ENCODE measurements at regions not wholly inside any gene's neighbourhood (a gene's known extent, or its start where the extent isn't known, plus 50 kb on each side); places are given as distances from the start of the nearest gene placed in this dataset.
A peak's percentile ranks its signal among the peaks of the same experiment; 100 is the strongest.

GRCh38 chr13:94778986-94779385 is 66.6 kb upstream of the SOX21 start:
- no peaks in the 10 kb centered on the region for H3K9me3 ChIP-seq (ENCODE audit: control insufficient read depth in 2 of 2, insufficient read depth in 1 of 2, low read length in 1 of 2)
- WGBS = 86% methylated on average over 5 of the region's 5 CpGs
- no peaks in the 10 kb centered on the region for H3K36me3 ChIP-seq (ENCODE audit: control insufficient read depth in 2 of 2, insufficient read depth in 2 of 2, low read length in 1 of 2)
- H3K27ac ChIP-seq (ENCODE audit: low read depth in 1 of 2, low read length in 1 of 2) = no peak overlapping the region
- no peaks in the 10 kb centered on the region for H3K4me1 ChIP-seq (ENCODE audit: control insufficient read depth in 2 of 2, insufficient read depth in 2 of 2, low read length in 2 of 2)
- DNase-seq (ENCODE audit: low read depth in 6 of 9, low spot score in 9 of 9) = no peak
- no peak overlapping the region for H3K4me3 ChIP-seq (ENCODE audit: low read length in 2 of 2)
- no peaks in the 10 kb centered on the region for H3K27me3 ChIP-seq (ENCODE audit: control insufficient read depth in 2 of 2, insufficient read depth in 1 of 2, low read length in 1 of 2)

DNA sequence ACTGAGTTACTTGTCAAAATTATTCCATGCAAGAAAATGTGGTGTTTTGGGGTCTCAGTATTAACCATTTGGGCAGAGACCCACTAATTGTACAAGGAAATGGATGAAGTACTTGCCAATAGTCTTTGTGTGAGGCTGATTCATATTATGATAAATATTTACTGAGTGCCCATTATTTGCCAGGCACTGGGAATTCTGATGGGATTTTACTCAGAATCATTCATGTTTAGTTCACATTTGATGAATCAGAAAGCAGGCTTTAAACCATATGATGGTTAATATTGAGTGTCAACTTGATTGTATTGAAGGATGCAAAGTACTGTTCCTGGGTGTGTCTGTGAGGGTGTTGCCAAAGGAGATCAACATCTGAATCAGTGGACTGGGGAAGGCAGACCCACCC is 66.2 kb upstream of the SOX21 start:
- H3K4me1 ChIP-seq (ENCODE audit: control insufficient read depth in 2 of 2, insufficient read depth in 2 of 2, low read length in 2 of 2) = no peaks in the 10 kb centered on the region
- no peak overlapping the region for H3K27ac ChIP-seq (ENCODE audit: low read depth in 1 of 2, low read length in 1 of 2)
- no peaks in the 10 kb centered on the region for H3K27me3 ChIP-seq (ENCODE audit: control insufficient read depth in 2 of 2, insufficient read depth in 1 of 2, low read length in 1 of 2)
- no peaks in the 10 kb centered on the region for H3K36me3 ChIP-seq (ENCODE audit: control insufficient read depth in 2 of 2, insufficient read depth in 2 of 2, low read length in 1 of 2)
- no peak overlapping the region for H3K4me3 ChIP-seq (ENCODE audit: low read length in 2 of 2)
- no peak for DNase-seq (ENCODE audit: low read depth in 6 of 9, low spot score in 9 of 9)
- H3K9me3 ChIP-seq (ENCODE audit: control insufficient read depth in 2 of 2, insufficient read depth in 1 of 2, low read length in 1 of 2) = no peaks in the 10 kb centered on the region

GRCh38 chr13:94776956-94777355 is 64.6 kb upstream of the SOX21 start:
- Histone ChIP-seq H3K27ac (ENCODE audit: low read depth in 1 of 2, low read length in 1 of 2) (no peak overlapping the region), H3K36me3 (ENCODE audit: control insufficient read depth in 2 of 2, insufficient read depth in 2 of 2, low read length in 1 of 2) (no peaks in the 10 kb centered on the region), H3K27me3 (ENCODE audit: control insufficient read depth in 2 of 2, insufficient read depth in 1 of 2, low read length in 1 of 2) (no peaks in the 10 kb centered on the region), H3K4me3 (ENCODE audit: low read length in 2 of 2) (no peak overlapping the region), H3K4me1 (ENCODE audit: control insufficient read depth in 2 of 2, insufficient read depth in 2 of 2, low read length in 2 of 2) (no peaks in the 10 kb centered on the region), H3K9me3 (ENCODE audit: control insufficient read depth in 2 of 2, insufficient read depth in 1 of 2, low read length in 1 of 2) (no peaks in the 10 kb centered on the region)
- 87% methylated on average over 1 of the region's 1 CpG for WGBS
- no peak for DNase-seq (ENCODE audit: low read depth in 6 of 9, low spot score in 9 of 9)

DNA sequence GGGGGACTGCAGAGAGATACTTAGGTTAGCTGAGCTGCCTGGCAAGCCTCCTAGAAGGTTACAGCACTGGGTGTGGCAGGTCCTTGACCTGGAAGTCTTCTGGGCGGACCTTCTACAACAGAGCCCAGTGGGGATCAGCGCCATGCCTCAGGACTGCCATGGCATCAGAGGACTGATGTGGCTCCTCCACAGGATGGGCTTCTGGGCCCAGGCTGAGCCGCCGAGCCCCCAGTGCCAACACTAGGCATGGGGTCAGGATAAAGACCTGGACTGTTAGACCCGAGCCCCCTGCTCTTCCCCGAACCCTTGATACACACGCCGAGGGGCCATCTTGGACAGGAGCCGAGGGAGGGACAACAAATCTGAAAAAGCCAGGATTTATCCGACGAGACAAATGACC is 64.0 kb upstream of the SOX21 start:
- no peak for DNase-seq (ENCODE audit: low read depth in 6 of 9, low spot score in 9 of 9)
- WGBS = 97% methylated on average over 11 of the region's 11 CpGs

GRCh38 chr13:94765814-94766213 is 53.5 kb upstream of the SOX21 start:
- DNase-seq (ENCODE audit: low read depth in 6 of 9, low spot score in 9 of 9) = no peak
- Histone ChIP-seq H3K27me3 (ENCODE audit: control insufficient read depth in 2 of 2, insufficient read depth in 1 of 2, low read length in 1 of 2) (no peaks in the 10 kb centered on the region), H3K36me3 (ENCODE audit: control insufficient read depth in 2 of 2, insufficient read depth in 2 of 2, low read length in 1 of 2) (no peaks in the 10 kb centered on the region), H3K27ac (ENCODE audit: low read depth in 1 of 2, low read length in 1 of 2) (no peak overlapping the region), H3K4me1 (ENCODE audit: control insufficient read depth in 2 of 2, insufficient read depth in 2 of 2, low read length in 2 of 2) (no peaks in the 10 kb centered on the region), H3K4me3 (ENCODE audit: low read length in 2 of 2) (no peak overlapping the region), H3K9me3 (ENCODE audit: control insufficient read depth in 2 of 2, insufficient read depth in 1 of 2, low read length in 1 of 2) (no peaks in the 10 kb centered on the region)
- WGBS = 93% methylated on average over 7 of the region's 7 CpGs

More for the DNA sequence above, 64.0 kb upstream of the SOX21 start:
- H3K4me1 ChIP-seq (ENCODE audit: control insufficient read depth in 2 of 2, insufficient read depth in 2 of 2, low read length in 2 of 2) = no peaks in the 10 kb centered on the region
- no peak overlapping the region for H3K4me3 ChIP-seq (ENCODE audit: low read length in 2 of 2)
- no peaks in the 10 kb centered on the region for H3K9me3 ChIP-seq (ENCODE audit: control insufficient read depth in 2 of 2, insufficient read depth in 1 of 2, low read length in 1 of 2)
- no peaks in the 10 kb centered on the region for H3K36me3 ChIP-seq (ENCODE audit: control insufficient read depth in 2 of 2, insufficient read depth in 2 of 2, low read length in 1 of 2)
- no peak overlapping the region for H3K27ac ChIP-seq (ENCODE audit: low read depth in 1 of 2, low read length in 1 of 2)
- no peaks in the 10 kb centered on the region for H3K27me3 ChIP-seq (ENCODE audit: control insufficient read depth in 2 of 2, insufficient read depth in 1 of 2, low read length in 1 of 2)

DNA sequence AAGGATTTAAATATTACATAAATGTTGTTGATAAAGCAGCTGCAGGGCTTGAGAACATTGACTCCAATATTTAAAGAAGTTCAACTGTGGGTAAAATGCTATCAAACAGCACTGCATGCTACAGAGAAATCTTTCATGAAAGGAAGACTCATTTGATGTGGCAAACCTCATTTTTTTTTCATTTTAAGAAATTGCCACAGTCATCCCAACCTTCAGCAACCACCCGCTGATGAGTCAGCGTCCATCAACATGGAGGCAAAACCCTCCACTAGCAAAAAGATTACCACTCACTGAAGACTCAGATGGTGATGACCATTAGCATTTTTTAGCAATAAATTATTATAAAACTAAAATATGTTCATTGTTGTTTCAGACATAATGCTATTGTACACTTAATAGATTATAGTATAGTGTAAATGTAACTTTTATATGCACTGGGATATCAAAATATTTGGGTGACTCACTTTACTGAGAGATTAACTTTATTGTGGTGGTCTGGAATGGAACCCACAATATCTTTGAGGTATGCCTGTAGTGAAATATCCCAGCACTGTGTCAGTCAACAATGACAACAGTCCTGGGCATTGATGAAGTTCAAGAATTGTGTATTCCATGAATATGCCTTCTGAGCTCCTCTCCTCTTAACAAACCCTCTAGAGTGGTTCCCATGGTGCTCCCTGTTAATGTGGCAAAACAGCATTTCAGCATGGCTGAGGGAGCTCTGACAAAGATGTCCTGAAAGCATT is 52.4 kb upstream of the SOX21 start:
- WGBS = 13% methylated on average over 2 of the region's 2 CpGs

More for the DNA sequence above, 52.4 kb upstream of the SOX21 start:
- Histone ChIP-seq H3K4me1 (ENCODE audit: control insufficient read depth in 2 of 2, insufficient read depth in 2 of 2, low read length in 2 of 2) (no peaks in the 10 kb centered on the region), H3K4me3 (ENCODE audit: low read length in 2 of 2) (no peak overlapping the region), H3K9me3 (ENCODE audit: control insufficient read depth in 2 of 2, insufficient read depth in 1 of 2, low read length in 1 of 2) (no peaks in the 10 kb centered on the region), H3K27ac (ENCODE audit: low read depth in 1 of 2, low read length in 1 of 2) (no peak overlapping the region), H3K36me3 (ENCODE audit: control insufficient read depth in 2 of 2, insufficient read depth in 2 of 2, low read length in 1 of 2) (no peaks in the 10 kb centered on the region), H3K27me3 (ENCODE audit: control insufficient read depth in 2 of 2, insufficient read depth in 1 of 2, low read length in 1 of 2) (no peaks in the 10 kb centered on the region)
- peak in 7 of 9 donors; percentile 1 to 67 (median 15) for DNase-seq (ENCODE audit: low read depth in 6 of 9, low spot score in 9 of 9)
